Hepatocyte (in vitro differentiated cells): ENCODE measurements at regions not wholly inside any gene's neighbourhood (a gene's known extent, or its start where the extent isn't known, plus 50 kb on each side); places are given as distances from the start of the nearest gene placed in this dataset.

ENCODE experiments used
- DNase-seq: peaks from one replicate; pipeline ENCODE4 v3.0.0-alpha.2; 2016; ENCODE audit warnings: low spot score
- H2AFZ ChIP-seq: fragments of 200-600 bp; sonication (generic); 2 replicates; pipeline ENCODE4 v1.6.0; 2016; ENCODE audit warnings: antibody characterized with exemption, mild to moderate bottlenecking
- H3K27ac ChIP-seq: fragments of 200-600 bp; sonication (generic); 2 replicates; pipeline ENCODE4 v1.5.1; 2016; ENCODE audit warnings: mild to moderate bottlenecking
- H3K27me3 ChIP-seq: fragments of 200-600 bp; sonication (generic); 2 replicates; pipeline ENCODE4 v1.6.1; 2016
- H3K36me3 ChIP-seq: fragments of 200-600 bp; sonication (generic); replicated peaks from 2 replicates; pipeline ENCODE4 v1.5.1; 2016; ENCODE audit warnings: low read depth; ENCODE audit not compliant: insufficient read depth
- H3K4me1 ChIP-seq: fragments of 200-600 bp; sonication (generic); 2 replicates; pipeline ENCODE4 v1.5.1; 2016; ENCODE audit warnings: mild to moderate bottlenecking, moderate library complexity; ENCODE audit not compliant: insufficient read depth
- H3K4me2 ChIP-seq: fragments of 200-600 bp; sonication (generic); 2 replicates; pipeline ENCODE4 v1.6.0; 2016
- H3K4me3 ChIP-seq: fragments of 200-600 bp; sonication (generic); 2 replicates; pipeline ENCODE4 v1.5.1; 2016; ENCODE audit warnings: mild to moderate bottlenecking
- H3K79me2 ChIP-seq: fragments of 200-600 bp; sonication (generic); 2 replicates; pipeline ENCODE4 v1.6.0; 2017; ENCODE audit warnings: mild to moderate bottlenecking
- H3K9me2 ChIP-seq: fragments of 200-600 bp; sonication (generic); replicated peaks from 2 replicates; pipeline ENCODE4 v1.6.0; 2017; ENCODE audit warnings: mild to moderate bottlenecking; ENCODE audit not compliant: insufficient read depth
- H3K9me3 ChIP-seq: fragments of 200-600 bp; sonication (generic); 2 replicates; pipeline ENCODE4 v1.5.1; 2016; ENCODE audit warnings: low read depth, mild to moderate bottlenecking
- H4K20me1 ChIP-seq: fragments of 200-600 bp; sonication (generic); 2 replicates; pipeline ENCODE4 v1.6.0; 2016; ENCODE audit warnings: mild to moderate bottlenecking; ENCODE audit not compliant: insufficient read depth, poor library complexity, severe bottlenecking
- EZH2 ChIP-seq: fragments of 200-600 bp; sonication (generic); IDR thresholded peaks from 2 replicates; pipeline ENCODE4 v1.6.1; 2016; ENCODE audit warnings: antibody characterized with exemption, mild to moderate bottlenecking, borderline replicate concordance
- EZH2phosphoT487 ChIP-seq: fragments of 200-600 bp; sonication (generic); IDR thresholded peaks from one replicate; pipeline ENCODE4 v1.6.1; 2018; ENCODE audit warnings: antibody characterized with exemption, mild to moderate bottlenecking, low read depth, moderate library complexity; ENCODE audit not compliant: unreplicated experiment, severe bottlenecking
- WGBS: methylation state at CpG from one replicate; pipeline ENCODE4 v1.1.6; 2016; ENCODE audit warnings: low lambda C conversion rate; ENCODE audit errors: missing lambda C conversion rate; 5-methylcytosine and 5-hydroxymethylcytosine counted together
- TF ChIP-seq, protein P1 (sequence below): fragments of 200-600 bp; sonication (generic); IDR thresholded peaks from 2 replicates; pipeline ENCODE4 v1.5.1; 2016; ENCODE audit warnings: antibody characterized with exemption, mild to moderate bottlenecking; ENCODE audit not compliant: poor library complexity

DNA sequence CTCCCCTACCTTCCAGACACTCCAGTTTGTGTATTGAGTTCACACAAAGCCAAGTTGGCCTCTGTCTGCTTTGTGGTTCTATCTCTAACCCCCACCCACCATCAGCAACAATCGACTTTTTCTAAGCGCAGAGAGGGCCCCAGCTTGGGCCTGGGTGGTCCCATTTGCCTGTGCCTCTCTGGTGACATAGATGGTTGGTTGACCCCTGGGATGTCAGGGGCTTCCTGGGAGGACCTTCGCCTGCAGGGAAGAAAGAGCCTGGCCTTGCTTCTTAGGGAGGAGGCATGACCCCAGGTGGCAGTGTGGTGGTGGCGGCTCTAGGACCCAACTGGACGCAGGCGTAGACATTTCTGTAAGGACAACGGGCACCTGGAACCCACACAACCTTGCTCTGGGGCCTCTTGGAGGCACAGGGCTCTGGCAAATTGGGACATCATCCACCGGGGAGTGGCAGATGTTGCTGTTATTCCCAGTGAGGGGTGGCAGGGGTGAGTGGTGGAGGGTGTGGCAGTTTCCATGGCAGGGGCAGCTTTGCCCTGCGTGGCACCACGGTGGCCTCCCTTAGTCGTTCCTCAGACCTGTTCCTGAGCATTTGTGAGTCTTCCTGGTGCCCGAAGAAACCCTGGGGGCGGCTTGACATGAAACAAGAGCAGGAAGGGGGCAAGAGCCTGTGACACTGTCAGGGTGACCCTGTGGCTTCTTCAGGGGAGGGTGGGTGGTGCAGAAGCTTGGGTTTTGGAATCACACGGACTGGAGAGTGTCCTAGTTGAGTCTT, 171.0 kb upstream of the IER5L start:
- TF ChIP-seq EZH2phosphoT487 (no peak), EZH2 (no peak)
- TF ChIP-seq, protein P1, sequence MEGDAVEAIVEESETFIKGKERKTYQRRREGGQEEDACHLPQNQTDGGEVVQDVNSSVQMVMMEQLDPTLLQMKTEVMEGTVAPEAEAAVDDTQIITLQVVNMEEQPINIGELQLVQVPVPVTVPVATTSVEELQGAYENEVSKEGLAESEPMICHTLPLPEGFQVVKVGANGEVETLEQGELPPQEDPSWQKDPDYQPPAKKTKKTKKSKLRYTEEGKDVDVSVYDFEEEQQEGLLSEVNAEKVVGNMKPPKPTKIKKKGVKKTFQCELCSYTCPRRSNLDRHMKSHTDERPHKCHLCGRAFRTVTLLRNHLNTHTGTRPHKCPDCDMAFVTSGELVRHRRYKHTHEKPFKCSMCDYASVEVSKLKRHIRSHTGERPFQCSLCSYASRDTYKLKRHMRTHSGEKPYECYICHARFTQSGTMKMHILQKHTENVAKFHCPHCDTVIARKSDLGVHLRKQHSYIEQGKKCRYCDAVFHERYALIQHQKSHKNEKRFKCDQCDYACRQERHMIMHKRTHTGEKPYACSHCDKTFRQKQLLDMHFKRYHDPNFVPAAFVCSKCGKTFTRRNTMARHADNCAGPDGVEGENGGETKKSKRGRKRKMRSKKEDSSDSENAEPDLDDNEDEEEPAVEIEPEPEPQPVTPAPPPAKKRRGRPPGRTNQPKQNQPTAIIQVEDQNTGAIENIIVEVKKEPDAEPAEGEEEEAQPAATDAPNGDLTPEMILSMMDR, result no peak
- H3K27me3 ChIP-seq, result no peaks in the 10 kb centered on the region
- no peaks in the 10 kb centered on the region for H4K20me1 ChIP-seq
- H3K4me1 ChIP-seq, result peaks cover 27% of the 10 kb centered on the region
- H3K79me2 ChIP-seq, result no peaks in the 10 kb centered on the region
- no peak for DNase-seq
- no peaks in the 10 kb centered on the region for H3K36me3 ChIP-seq
- H2AFZ ChIP-seq, result no peak overlapping the region
- H3K27ac ChIP-seq, result no peak overlapping the region
- no peak overlapping the region for H3K4me2 ChIP-seq
- 84% methylated on average over 14 of the region's 14 CpGs for WGBS
- H3K4me3 ChIP-seq, result no peak overlapping the region
- no peaks in the 10 kb centered on the region for H3K9me2 ChIP-seq
- no peaks in the 10 kb centered on the region for H3K9me3 ChIP-seq

DNA sequence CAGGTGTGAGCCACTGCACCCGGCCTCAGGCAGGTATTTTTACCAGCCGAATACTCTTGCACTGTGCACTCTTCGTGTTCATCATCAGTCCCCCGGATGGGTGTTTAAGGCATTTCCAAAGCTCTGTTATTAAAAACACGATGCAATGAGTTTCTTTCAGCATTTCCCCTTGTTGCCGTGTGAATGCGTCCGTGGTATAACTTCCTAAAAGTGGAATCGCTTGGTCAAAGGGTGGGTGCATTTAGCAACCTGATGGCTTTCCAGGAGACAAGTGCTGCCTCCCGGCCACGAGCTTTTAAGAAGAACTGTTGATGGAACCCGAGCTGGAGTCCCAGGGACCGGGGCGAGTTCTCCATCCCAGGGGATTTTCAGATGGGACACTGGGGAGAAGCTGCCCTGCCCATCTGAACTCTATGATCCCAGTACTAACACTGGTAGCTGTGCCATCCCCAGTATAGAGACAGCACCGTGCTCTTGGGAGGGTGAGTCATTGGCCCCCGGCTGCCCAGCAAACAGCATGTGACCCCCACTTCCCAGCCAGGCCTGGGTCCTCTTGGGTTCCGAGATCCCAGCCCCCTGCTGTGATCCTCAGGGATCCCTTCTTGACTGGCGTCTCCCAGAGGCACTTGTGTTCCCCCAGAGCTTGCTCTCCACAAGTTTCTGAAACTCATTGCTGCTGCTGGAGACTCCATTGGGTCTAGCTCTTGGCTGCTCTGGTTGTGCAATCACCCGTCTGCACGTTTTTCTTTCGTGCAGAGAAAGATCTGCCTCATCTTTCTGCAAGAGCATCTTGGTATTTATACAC, 169.5 kb upstream of the IER5L start:
- Histone ChIP-seq H3K4me2 (no peak overlapping the region), H3K36me3 (no peaks in the 10 kb centered on the region), H2AFZ (no peak overlapping the region), H4K20me1 (no peaks in the 10 kb centered on the region), H3K4me3 (no peak overlapping the region), H3K9me3 (no peaks in the 10 kb centered on the region), H3K27ac (peak overlapping the region; percentile 16), H3K9me2 (no peaks in the 10 kb centered on the region), H3K79me2 (no peaks in the 10 kb centered on the region), H3K4me1 (peaks cover 25% of the 10 kb centered on the region), H3K27me3 (no peaks in the 10 kb centered on the region)
- TF ChIP-seq, protein P1, result no peak
- TF ChIP-seq EZH2phosphoT487 (no peak), EZH2 (no peak)
- 84% methylated on average over 21 of the region's 21 CpGs for WGBS
- DNase-seq, result no peak

DNA sequence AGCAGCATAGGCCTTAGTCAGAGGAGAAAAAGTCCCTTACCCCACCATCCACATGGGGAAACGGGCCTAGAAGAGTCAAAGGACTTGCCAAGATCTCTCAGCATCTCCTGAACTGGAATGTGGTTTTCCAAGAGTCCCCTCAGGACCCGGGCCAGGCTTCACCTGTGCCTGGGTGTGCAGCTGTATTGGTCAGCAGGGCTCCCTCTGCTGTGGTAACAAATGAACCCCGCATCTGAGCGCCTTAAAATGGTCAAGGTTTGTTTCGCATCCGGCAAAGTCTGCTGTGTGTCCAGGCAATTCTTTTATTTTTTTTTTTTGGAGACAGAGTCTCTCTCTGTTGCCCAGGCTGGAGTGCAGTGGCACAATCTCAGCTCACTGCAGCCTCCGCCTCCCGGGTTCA, 168.0 kb upstream of the IER5L start:
- no peak overlapping the region for H2AFZ ChIP-seq

More for the DNA sequence above, 168.0 kb upstream of the IER5L start:
- Histone ChIP-seq H3K4me3 (no peak overlapping the region), H3K9me2 (no peaks in the 10 kb centered on the region), H3K36me3 (no peaks in the 10 kb centered on the region), H3K4me2 (no peak overlapping the region), H4K20me1 (no peaks in the 10 kb centered on the region), H3K27me3 (no peaks in the 10 kb centered on the region), H3K79me2 (no peaks in the 10 kb centered on the region), H3K9me3 (no peaks in the 10 kb centered on the region), H3K27ac (no peak overlapping the region), H3K4me1 (peaks cover 13% of the 10 kb centered on the region)
- 97% methylated on average over 8 of the region's 8 CpGs for WGBS
- no peak for DNase-seq
- no peak for TF ChIP-seq EZH2
